Panc1 (cell line): ENCODE measurements at regions not wholly inside any gene's neighbourhood (a gene's known extent, or its start where the extent isn't known, plus 50 kb on each side); places are given as distances from the start of the nearest gene placed in this dataset.

Experiments used
- ATAC-seq: fragments of 200-7000 bp; cut with Tn5 transposase; 2 replicates; pipeline ENCODE4 v1.9.1; 2020; ENCODE audit warnings: mild to moderate bottlenecking, moderate library complexity
- BruUV-seq: library from RNA; stranded (reverse); fragments of 400-500 nt; replicated peaks from 2 replicates; lab custom pipeline; 2021; lab: Mats Ljungman, UMichigan
- CTCF ChIA-PET: fragments of 300-600 bp; sonication (Branson Sonifier 250); formaldehyde crosslinking; loops from one replicate; lab custom pipeline; 2022; ENCODE audit warnings: antibody characterized with exemption; lab: Charles Lee
- POLR2A ChIA-PET: fragments of 300-600 bp; sonication (Branson Sonifier 250); formaldehyde crosslinking; loops from one replicate; lab custom pipeline; 2022; ENCODE audit warnings: antibody characterized with exemption; lab: Charles Lee
- DNase-seq: peaks from one replicate; pipeline ENCODE4 v3.0.0-alpha.2; 2010; ENCODE audit warnings: low read depth, low spot score
- H3K27ac ChIP-seq: 2 replicates; pipeline ENCODE4 v1.5.1; 2011; ENCODE audit warnings: mild to moderate bottlenecking, low read length, inconsistent platforms
- H3K27me3 ChIP-seq: fragments of 200-500 bp; sonication (Bioruptor generic); 2 replicates; pipeline ENCODE4 v1.6.0; 2014; ENCODE audit warnings: low read length, inconsistent platforms; ENCODE audit not compliant: control insufficient read depth, insufficient read depth
- H3K36me3 ChIP-seq: fragments of 200-500 bp; sonication (Bioruptor generic); 2 replicates; pipeline ENCODE4 v1.5.1; 2014; ENCODE audit warnings: inconsistent platforms, mild to moderate bottlenecking, low read length, moderate library complexity; ENCODE audit not compliant: control insufficient read depth, insufficient read depth
- H3K4me1 ChIP-seq: 2 replicates; pipeline ENCODE4 v1.5.1; 2011; ENCODE audit warnings: inconsistent platforms, mild to moderate bottlenecking, low read length, moderate library complexity; ENCODE audit not compliant: control insufficient read depth, insufficient read depth
- H3K4me3 ChIP-seq, 2 experiments: 2 replicates each; pipeline ENCODE4 v1.5.1; 2011 to 2012; ENCODE audit warnings: low read depth in 2 of 2, low read length in 2 of 2, mild to moderate bottlenecking in 2 of 2, inconsistent platforms in 1 of 2, moderate library complexity in 1 of 2
- H3K9me3 ChIP-seq: fragments of 200-500 bp; sonication (Bioruptor generic); 2 replicates; pipeline ENCODE4 v1.5.1; 2014; ENCODE audit warnings: low read depth, mild to moderate bottlenecking, inconsistent platforms, low read length, moderate library complexity; ENCODE audit not compliant: control insufficient read depth, insufficient read depth
- POLR2AphosphoS5 ChIP-seq: IDR thresholded peaks from 2 replicates; pipeline ENCODE4 v1.6.1; 2012; ENCODE audit warnings: mild to moderate bottlenecking, low read depth, low read length, moderate library complexity
- SIN3A ChIP-seq: IDR thresholded peaks from 2 replicates; pipeline ENCODE4 v1.6.1; 2012; ENCODE audit warnings: low read depth, mild to moderate bottlenecking, low read length, moderate library complexity, borderline replicate concordance; ENCODE audit not compliant: insufficient read depth
- TCF7L2 ChIP-seq: IDR thresholded peaks from 2 replicates; pipeline ENCODE4 v1.6.1; 2011; ENCODE audit warnings: mild to moderate bottlenecking, low read depth, low read length, inconsistent platforms
- in situ Hi-C: cut with HindIII; loops from 2 replicates; pipeline ENCODE4 v1.10.0; 2016; ENCODE audit warnings: low sequenced_read_pairs, low pct_unique_long_range_greater_than_20kb
- intact Hi-C: fragments of 100-400 bp; cut with micrococcal nuclease; formaldehyde crosslinking; loops from one replicate; pipeline ENCODE4 v1.10.0; 2022; ENCODE audit not compliant: unreplicated experiment
- TF ChIP-seq, protein P1 (sequence below): fragments of 450-650 bp; IDR thresholded peaks from 2 replicates; pipeline ENCODE4 v1.5.1; 2017; ENCODE audit warnings: mild to moderate bottlenecking
- TF ChIP-seq, protein P2 (sequence below), 2 experiments: IDR thresholded peaks; 2 replicates each; pipeline ENCODE4 v1.6.1; 2011 to 2012; ENCODE audit warnings: low read depth in 2 of 2, control low read depth in 1 of 2, low read length in 1 of 2, mild to moderate bottlenecking in 1 of 2, moderate library complexity in 1 of 2; ENCODE audit not compliant: insufficient read depth in 1 of 2

DNA sequence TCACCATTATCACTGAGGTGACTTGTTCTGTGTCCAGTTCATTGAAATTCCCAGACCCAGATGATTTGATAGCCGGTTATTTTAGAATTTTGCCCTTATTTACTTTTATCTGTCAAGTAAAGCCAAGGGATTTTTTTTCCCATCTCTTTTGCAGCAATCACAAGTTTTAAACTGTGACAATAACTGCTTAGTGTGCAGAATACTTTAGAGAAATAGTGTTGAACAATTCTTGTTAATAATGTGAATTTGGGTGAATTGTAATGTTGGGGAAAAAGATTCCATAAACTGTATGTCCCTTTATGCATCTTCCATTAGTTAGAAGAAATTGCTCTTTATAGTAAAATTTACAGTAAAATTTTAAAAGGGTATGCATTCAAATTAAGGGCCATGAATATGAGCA is 79.5 kb downstream of the SLITRK6 start:
- H3K36me3 ChIP-seq: no peaks in the 10 kb centered on the region
- no peak overlapping the region for H3K27ac ChIP-seq
- TF ChIP-seq SIN3A (no peak), TCF7L2 (no peak), POLR2AphosphoS5 (no peak)
- TF ChIP-seq, protein P1, sequence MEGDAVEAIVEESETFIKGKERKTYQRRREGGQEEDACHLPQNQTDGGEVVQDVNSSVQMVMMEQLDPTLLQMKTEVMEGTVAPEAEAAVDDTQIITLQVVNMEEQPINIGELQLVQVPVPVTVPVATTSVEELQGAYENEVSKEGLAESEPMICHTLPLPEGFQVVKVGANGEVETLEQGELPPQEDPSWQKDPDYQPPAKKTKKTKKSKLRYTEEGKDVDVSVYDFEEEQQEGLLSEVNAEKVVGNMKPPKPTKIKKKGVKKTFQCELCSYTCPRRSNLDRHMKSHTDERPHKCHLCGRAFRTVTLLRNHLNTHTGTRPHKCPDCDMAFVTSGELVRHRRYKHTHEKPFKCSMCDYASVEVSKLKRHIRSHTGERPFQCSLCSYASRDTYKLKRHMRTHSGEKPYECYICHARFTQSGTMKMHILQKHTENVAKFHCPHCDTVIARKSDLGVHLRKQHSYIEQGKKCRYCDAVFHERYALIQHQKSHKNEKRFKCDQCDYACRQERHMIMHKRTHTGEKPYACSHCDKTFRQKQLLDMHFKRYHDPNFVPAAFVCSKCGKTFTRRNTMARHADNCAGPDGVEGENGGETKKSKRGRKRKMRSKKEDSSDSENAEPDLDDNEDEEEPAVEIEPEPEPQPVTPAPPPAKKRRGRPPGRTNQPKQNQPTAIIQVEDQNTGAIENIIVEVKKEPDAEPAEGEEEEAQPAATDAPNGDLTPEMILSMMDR: no peak
- TF ChIP-seq, protein P2, sequence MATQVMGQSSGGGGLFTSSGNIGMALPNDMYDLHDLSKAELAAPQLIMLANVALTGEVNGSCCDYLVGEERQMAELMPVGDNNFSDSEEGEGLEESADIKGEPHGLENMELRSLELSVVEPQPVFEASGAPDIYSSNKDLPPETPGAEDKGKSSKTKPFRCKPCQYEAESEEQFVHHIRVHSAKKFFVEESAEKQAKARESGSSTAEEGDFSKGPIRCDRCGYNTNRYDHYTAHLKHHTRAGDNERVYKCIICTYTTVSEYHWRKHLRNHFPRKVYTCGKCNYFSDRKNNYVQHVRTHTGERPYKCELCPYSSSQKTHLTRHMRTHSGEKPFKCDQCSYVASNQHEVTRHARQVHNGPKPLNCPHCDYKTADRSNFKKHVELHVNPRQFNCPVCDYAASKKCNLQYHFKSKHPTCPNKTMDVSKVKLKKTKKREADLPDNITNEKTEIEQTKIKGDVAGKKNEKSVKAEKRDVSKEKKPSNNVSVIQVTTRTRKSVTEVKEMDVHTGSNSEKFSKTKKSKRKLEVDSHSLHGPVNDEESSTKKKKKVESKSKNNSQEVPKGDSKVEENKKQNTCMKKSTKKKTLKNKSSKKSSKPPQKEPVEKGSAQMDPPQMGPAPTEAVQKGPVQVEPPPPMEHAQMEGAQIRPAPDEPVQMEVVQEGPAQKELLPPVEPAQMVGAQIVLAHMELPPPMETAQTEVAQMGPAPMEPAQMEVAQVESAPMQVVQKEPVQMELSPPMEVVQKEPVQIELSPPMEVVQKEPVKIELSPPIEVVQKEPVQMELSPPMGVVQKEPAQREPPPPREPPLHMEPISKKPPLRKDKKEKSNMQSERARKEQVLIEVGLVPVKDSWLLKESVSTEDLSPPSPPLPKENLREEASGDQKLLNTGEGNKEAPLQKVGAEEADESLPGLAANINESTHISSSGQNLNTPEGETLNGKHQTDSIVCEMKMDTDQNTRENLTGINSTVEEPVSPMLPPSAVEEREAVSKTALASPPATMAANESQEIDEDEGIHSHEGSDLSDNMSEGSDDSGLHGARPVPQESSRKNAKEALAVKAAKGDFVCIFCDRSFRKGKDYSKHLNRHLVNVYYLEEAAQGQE (IDR thresholded peaks at IDR 0.05; ENCODE audit: insufficient read depth in 1 of 2, low read depth in 2 of 2, low read length in 1 of 2): no peak
- no TSS peak for BruUV-seq
- DNase-seq: no peak
- H3K27me3 ChIP-seq: no peaks in the 10 kb centered on the region
- intact Hi-C loops: no loop called here
- in situ Hi-C loops: no loop called here
- ChIA-PET POLR2A (no interaction called here), CTCF (no interaction called here)
- no peak for ATAC-seq
- no peaks in the 10 kb centered on the region for H3K4me1 ChIP-seq
- H3K9me3 ChIP-seq: no peaks in the 10 kb centered on the region
- no peak overlapping the region for H3K4me3 ChIP-seq

DNA sequence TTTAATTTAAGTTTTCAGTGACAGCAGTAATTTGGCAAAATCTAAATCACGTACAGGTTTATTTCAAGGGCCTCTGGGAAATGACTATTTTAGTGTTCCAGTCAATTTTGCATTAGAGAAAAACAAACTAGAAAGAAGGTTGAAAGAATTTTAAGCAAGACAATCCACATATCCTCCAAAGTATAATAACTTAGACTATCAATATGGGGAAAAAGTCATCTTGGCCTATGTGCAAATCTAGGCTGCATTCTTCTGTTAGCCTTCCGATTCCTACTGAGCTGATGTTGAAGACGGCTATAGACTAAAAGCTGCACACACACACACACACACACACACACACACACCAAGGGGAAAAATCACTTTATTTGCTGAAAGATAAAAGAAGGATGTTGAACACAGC is 81.3 kb downstream of the SLITRK6 start:
- H3K36me3 ChIP-seq: no peaks in the 10 kb centered on the region
- ChIA-PET POLR2A (no interaction called here), CTCF (no interaction called here)
- BruUV-seq: no TSS peak
- ATAC-seq: no peak
- no peak overlapping the region for H3K4me3 ChIP-seq
- intact Hi-C loops: no loop called here
- in situ Hi-C loops: no loop called here
- H3K4me1 ChIP-seq: no peaks in the 10 kb centered on the region
- no peak overlapping the region for H3K27ac ChIP-seq
- H3K27me3 ChIP-seq: no peaks in the 10 kb centered on the region
- DNase-seq: no peak
- TF ChIP-seq TCF7L2 (no peak), POLR2AphosphoS5 (no peak), SIN3A (no peak)
- TF ChIP-seq, protein P2 (IDR thresholded peaks at IDR 0.05; ENCODE audit: insufficient read depth in 1 of 2, low read depth in 2 of 2, low read length in 1 of 2): no peak
- TF ChIP-seq, protein P1: no peak
- H3K9me3 ChIP-seq: no peaks in the 10 kb centered on the region
